SK-N-MC (cell line): ENCODE measurements at regions not wholly inside any gene's neighbourhood (a gene's known extent, or its start where the extent isn't known, plus 50 kb on each side); places are given as distances from the start of the nearest gene placed in this dataset.
A peak's percentile ranks its signal among the peaks of the same experiment; 100 is the strongest.
"Not testable (repeated sequence)": the region's sequence is repeated elsewhere in the genome, so short reads cannot be mapped to it uniquely, and the experiment has no call there.

Experiments
- DNase-seq: peaks from one replicate; pipeline ENCODE4 v3.0.0-alpha.2; 2011; ENCODE audit warnings: low read depth, low spot score
- H3K27ac ChIP-seq: fragments of 200-600 bp; sonication (generic); 2 replicates; pipeline ENCODE4 v1.5.1; 2016; ENCODE audit warnings: mixed run types
- H3K36me3 ChIP-seq: fragments of 200-600 bp; sonication (generic); 2 replicates; pipeline ENCODE4 v1.6.1; 2017; ENCODE audit warnings: antibody characterized with exemption, low read length, mixed read lengths; ENCODE audit not compliant: insufficient read depth
- H3K4me3 ChIP-seq: fragments of 200-600 bp; sonication (generic); 2 replicates; pipeline ENCODE4 v1.5.1; 2016
- H3K9ac ChIP-seq: fragments of 200-600 bp; sonication (generic); 2 replicates; pipeline ENCODE4 v1.8.0; 2017; ENCODE audit warnings: mixed run types, mixed read lengths; ENCODE audit not compliant: insufficient read length
- H3K9me3 ChIP-seq: fragments of 200-600 bp; sonication (generic); 2 replicates; pipeline ENCODE4 v1.6.1; 2017; ENCODE audit warnings: low read depth, mild to moderate bottlenecking, antibody characterized with exemption, low read length, moderate library complexity, mixed read lengths
- EZH2 ChIP-seq: fragments of 200-600 bp; sonication (generic); IDR thresholded peaks from one replicate; pipeline ENCODE4 v1.6.1; 2017; ENCODE audit warnings: antibody characterized with exemption
- FOXP2 ChIP-seq: optimal IDR thresholded peaks from 2 replicates; pipeline ENCODE3; 2011; ENCODE audit warnings: mild to moderate bottlenecking, moderate library complexity; ENCODE audit not compliant: insufficient read depth; ENCODE audit errors: extremely low read length, control extremely low read depth
- POLR2AphosphoS5 ChIP-seq: IDR thresholded peaks from 2 replicates; pipeline ENCODE4 v1.6.1; 2012; ENCODE audit warnings: mild to moderate bottlenecking, low read depth, low read length, borderline replicate concordance

- no peak for TF ChIP-seq FOXP2
- TF ChIP-seq POLR2AphosphoS5: no peak
- TF ChIP-seq EZH2: no peak
These were observed 104.6 kb downstream of the ZIC1 start for GRCh38 chr3:147513785-147514184.

DNA sequence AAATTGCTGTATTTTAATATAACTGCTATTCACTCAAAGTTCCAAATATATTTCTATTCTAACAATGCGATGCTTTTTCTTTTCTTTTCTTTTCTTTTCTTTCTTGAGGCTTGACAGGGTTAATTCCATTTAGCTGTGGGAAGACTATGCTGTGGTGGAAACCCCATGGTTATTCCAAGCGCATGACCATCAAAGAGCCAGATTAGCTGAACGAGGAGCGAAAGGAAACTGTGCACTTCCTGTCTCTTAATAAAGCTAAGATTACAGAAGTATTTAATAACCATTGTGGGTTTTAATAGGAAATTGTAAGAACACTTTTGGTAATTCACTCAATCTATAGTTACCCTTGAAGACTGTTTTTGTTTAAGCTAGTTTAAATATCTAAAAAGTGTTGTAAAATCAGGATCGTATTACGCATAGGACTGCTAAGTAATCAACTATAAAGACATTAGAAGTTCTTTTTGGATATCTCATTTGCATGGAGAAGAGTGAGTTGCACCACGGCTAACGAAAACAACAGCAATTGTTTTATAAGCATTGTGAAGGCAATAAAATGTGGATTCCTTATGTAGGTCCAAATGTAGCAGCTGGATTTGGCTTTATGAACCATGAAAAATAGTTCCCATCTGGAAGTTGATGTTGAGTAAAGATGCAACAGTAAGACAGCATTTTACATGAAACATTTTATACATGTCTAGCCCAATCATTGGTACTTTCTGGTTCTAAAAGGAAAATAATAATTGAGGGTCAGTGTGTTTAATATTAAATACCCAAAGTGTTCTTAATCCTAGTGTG lies 105.4 kb downstream of the ZIC1 start:
- H3K9ac ChIP-seq: no peak overlapping the region
- H3K4me3 ChIP-seq: peak overlapping the region; percentile 69
- peak; percentile 55; the same call in 1 of the 2 replicates for TF ChIP-seq POLR2AphosphoS5
- TF ChIP-seq EZH2: no peak
- peak; percentile 84 for DNase-seq
- H3K36me3 ChIP-seq: no peaks in the 10 kb centered on the region
- H3K9me3 ChIP-seq: no peaks in the 10 kb centered on the region
- no peak overlapping the region for H3K27ac ChIP-seq

More at GRCh38 chr3:147513785-147514184, 104.6 kb downstream of the ZIC1 start:
- Histone ChIP-seq H3K9me3 (no peaks in the 10 kb centered on the region), H3K9ac (no peak overlapping the region), H3K27ac (no peak overlapping the region), H3K36me3 (no peaks in the 10 kb centered on the region), H3K4me3 (no peak overlapping the region)
- no peak for DNase-seq

- H3K36me3 ChIP-seq: no peaks in the 10 kb centered on the region
These were observed 109.3 kb downstream of the ZIC1 start for GRCh38 chr3:147518465-147518864.

GRCh38 chr3:147521646-147522045 lies 112.5 kb downstream of the ZIC1 start:
- H3K27ac ChIP-seq: no peak overlapping the region
- TF ChIP-seq POLR2AphosphoS5 (no peak), EZH2 (no peak), FOXP2 (no peak)
- no peak overlapping the region for H3K9ac ChIP-seq
- no peak overlapping the region for H3K4me3 ChIP-seq
- DNase-seq: no peak
- H3K36me3 ChIP-seq: no peaks in the 10 kb centered on the region
- H3K9me3 ChIP-seq: no peaks in the 10 kb centered on the region; the same call in 1 of the 2 replicates

More at GRCh38 chr3:147518465-147518864, 109.3 kb downstream of the ZIC1 start:
- Histone ChIP-seq H3K9ac (no peak overlapping the region), H3K4me3 (no peak overlapping the region), H3K27ac (no peak overlapping the region), H3K9me3 (no peaks in the 10 kb centered on the region)
- no peak for DNase-seq
- TF ChIP-seq FOXP2 (no peak), EZH2 (no peak), POLR2AphosphoS5 (no peak)

GRCh38 chr3:147522780-147523179 lies 113.6 kb downstream of the ZIC1 start:
- H3K9ac ChIP-seq, H3K4me3 ChIP-seq, H3K9me3 ChIP-seq, DNase-seq, H3K36me3 ChIP-seq, H3K27ac ChIP-seq: not testable (repeated sequence)

DNA sequence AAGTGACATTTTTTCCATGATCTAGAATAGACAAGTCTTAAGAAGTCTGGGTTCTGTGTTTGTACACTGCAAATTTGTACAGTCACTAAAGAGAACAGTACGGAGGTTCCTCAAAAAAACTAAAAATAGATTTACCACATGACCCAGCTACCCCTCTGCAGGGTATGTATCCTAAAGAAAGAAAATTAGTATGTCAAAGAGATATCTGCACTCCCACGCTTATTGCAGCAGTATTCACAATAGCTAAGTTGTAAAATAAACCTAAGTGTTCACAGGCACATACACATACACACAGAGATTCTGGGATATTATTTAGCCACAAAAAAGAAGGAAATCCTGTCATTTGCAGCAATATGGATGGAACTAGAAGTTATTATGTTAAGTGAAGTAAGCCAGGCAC lies 120.4 kb downstream of the ZIC1 start:
- DNase-seq: no peak
- H3K4me3 ChIP-seq: no peak overlapping the region
- TF ChIP-seq FOXP2: no peak
- TF ChIP-seq EZH2: no peak
- TF ChIP-seq POLR2AphosphoS5: no peak

DNA sequence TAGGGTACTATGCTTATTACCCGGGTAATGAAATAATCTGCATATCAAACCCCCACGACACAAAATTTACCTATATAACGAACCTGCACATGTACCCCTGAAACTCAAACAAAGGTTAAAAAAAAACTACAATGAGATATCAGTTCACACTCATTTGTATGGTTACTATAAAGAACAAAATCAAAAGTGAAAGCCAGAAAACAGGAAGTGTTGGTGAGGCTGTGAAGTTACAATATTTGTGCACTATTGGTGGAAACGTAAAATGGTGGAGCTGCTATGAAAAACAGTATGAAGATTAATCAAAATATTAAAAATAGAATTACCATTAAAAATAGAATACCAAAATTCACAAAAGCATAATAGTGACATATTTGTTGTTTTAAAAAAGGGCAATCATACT lies 128.9 kb downstream of the ZIC1 start:
- TF ChIP-seq EZH2 (no peak), FOXP2 (no peak), POLR2AphosphoS5 (no peak)
- no peaks in the 10 kb centered on the region for H3K36me3 ChIP-seq
- no peak for DNase-seq
- no peak overlapping the region for H3K27ac ChIP-seq
- no peak overlapping the region for H3K9ac ChIP-seq
- H3K9me3 ChIP-seq: no peaks in the 10 kb centered on the region
- no peak overlapping the region for H3K4me3 ChIP-seq

More for the DNA sequence above, 120.4 kb downstream of the ZIC1 start:
- H3K9ac ChIP-seq: no peak overlapping the region
- no peak overlapping the region for H3K27ac ChIP-seq
- no peaks in the 10 kb centered on the region for H3K36me3 ChIP-seq
- H3K9me3 ChIP-seq: no peaks in the 10 kb centered on the region; the same call in 1 of the 2 replicates

GRCh38 chr3:147540921-147541320 lies 131.8 kb downstream of the ZIC1 start:
- Histone ChIP-seq H3K27ac (no peak overlapping the region), H3K9ac (no peak overlapping the region), H3K4me3 (no peak overlapping the region), H3K9me3 (no peaks in the 10 kb centered on the region), H3K36me3 (no peaks in the 10 kb centered on the region)
- no peak for TF ChIP-seq POLR2AphosphoS5
- TF ChIP-seq EZH2: no peak
- no peak for TF ChIP-seq FOXP2
- no peak for DNase-seq

GRCh38 chr3:147544290-147544689 lies 135.1 kb downstream of the ZIC1 start:
- no peaks in the 10 kb centered on the region for H3K9me3 ChIP-seq
- no peaks in the 10 kb centered on the region for H3K36me3 ChIP-seq
- TF ChIP-seq POLR2AphosphoS5: no peak
- TF ChIP-seq FOXP2: no peak
- TF ChIP-seq EZH2: no peak
- no peak overlapping the region for H3K4me3 ChIP-seq
- H3K27ac ChIP-seq: no peak overlapping the region
- no peak for DNase-seq
- H3K9ac ChIP-seq: no peak overlapping the region
